Esophagus squamous epithelium (tissue), 5 donors: ENCODE measurements at regions not wholly inside any gene's neighbourhood (a gene's known extent, or its start where the extent isn't known, plus 50 kb on each side); places are given as distances from the start of the nearest gene placed in this dataset.
"Not testable (repeated sequence)": the region's sequence is repeated elsewhere in the genome, so short reads cannot be mapped to it uniquely, and the experiment has no call there.

Source experiments
- DNase-seq: peaks from one replicate; lab custom pipeline; 2025; lab: John Stamatoyannopoulos, UW
- H3K27ac ChIP-seq, 4 donors: fragments of 200-600 bp; sonication (generic); one replicate each; pipeline ENCODE4 v1.5.1; 2016 to 2019; ENCODE audit warnings: mild to moderate bottlenecking in 1 of 4
- H3K27me3 ChIP-seq, 4 donors: fragments of 200-600 bp; sonication (generic); 1 replicate in 3 of 4; 2 replicates in 1 of 4; pipeline versions ENCODE4 v1.5.1 to v1.6.0; 2017 to 2021; ENCODE audit warnings: antibody characterized with exemption in 1 of 4
- H3K36me3 ChIP-seq, 3 donors: fragments of 200-600 bp; sonication (generic); one replicate each; pipeline ENCODE4 v1.5.1; 2016 to 2019
- H3K4me1 ChIP-seq, 3 donors: fragments of 200-600 bp; sonication (generic); one replicate each; pipeline ENCODE4 v1.5.1; 2017 to 2019
- H3K4me3 ChIP-seq, 4 donors: fragments of 200-600 bp; sonication (generic); 1 replicate in 3 of 4; 2 replicates in 1 of 4; pipeline ENCODE4 v1.5.1; 2016 to 2019; ENCODE audit warnings: mild to moderate bottlenecking in 2 of 4, moderate library complexity in 1 of 4
- H3K9me3 ChIP-seq, 3 donors: fragments of 200-600 bp; sonication (generic); one replicate each; pipeline ENCODE4 v1.5.1; 2016 to 2019
- CTCF ChIP-seq, 6 experiments: fragments of 450-650 bp in 4 of 6; fragments of 200-600 bp in 2 of 6; sonication (generic) in 2 of 6; IDR thresholded peaks; one replicate each; pipeline ENCODE4 v1.5.1; 2016 to 2019; ENCODE audit warnings: antibody characterized with exemption in 6 of 6, mild to moderate bottlenecking in 4 of 6, moderate library complexity in 4 of 6
- POLR2A ChIP-seq, 4 donors: fragments of 450-650 bp; IDR thresholded peaks; one replicate each; pipeline ENCODE4 v1.6.1; 2017; ENCODE audit warnings: antibody characterized with exemption in 4 of 4, mild to moderate bottlenecking in 4 of 4, moderate library complexity in 3 of 4
- WGBS, 2 donors: methylation state at CpG; one replicate each; pipeline ENCODE4 v1.1.5; 2018; 5-methylcytosine and 5-hydroxymethylcytosine counted together
- intact Hi-C: fragments of 100-400 bp; cut with DNase I; formaldehyde crosslinking; loops from one replicate; pipeline ENCODE4 v1.15.0; 2022
- donor health status: DM: yes; HTN: yes; CAD: no.

DNA sequence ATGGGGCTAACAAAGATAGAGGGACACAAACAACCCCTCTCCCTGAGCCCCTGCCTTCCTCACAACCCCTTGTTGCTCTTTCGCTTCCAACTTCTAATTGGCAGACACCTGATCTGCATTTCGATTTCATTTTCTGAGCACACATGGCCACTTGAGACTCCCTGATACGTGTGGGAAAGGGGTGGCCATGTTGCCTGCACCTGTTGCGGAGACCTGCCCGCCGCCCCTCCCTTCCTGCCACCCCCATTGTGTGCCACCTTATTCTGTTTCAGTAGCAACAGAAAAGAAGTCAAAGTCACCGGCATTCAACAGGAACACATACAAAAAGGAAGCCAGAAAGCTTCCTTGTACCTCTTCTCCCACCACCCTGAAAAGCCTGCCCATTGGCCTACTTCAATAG, 254.7 kb upstream of the SOX9 start:
- 86 to 91% methylated on average over 7 of the region's 7 CpGs for WGBS, 2 donors
- Histone ChIP-seq H3K27me3 (no peaks in the 10 kb centered on the region), H3K4me3 (no peak overlapping the region), H3K9me3 (no peaks in the 10 kb centered on the region), H3K27ac (no peak overlapping the region), H3K4me1 (no peaks in the 10 kb centered on the region), H3K36me3 (no peaks in the 10 kb centered on the region)
- intact Hi-C loops = no loop called here
- TF ChIP-seq CTCF (IDR thresholded peaks at IDR 0.05) = no peak
- TF ChIP-seq POLR2A (IDR thresholded peaks at IDR 0.05) = no peak
- DNase-seq = no peak

DNA sequence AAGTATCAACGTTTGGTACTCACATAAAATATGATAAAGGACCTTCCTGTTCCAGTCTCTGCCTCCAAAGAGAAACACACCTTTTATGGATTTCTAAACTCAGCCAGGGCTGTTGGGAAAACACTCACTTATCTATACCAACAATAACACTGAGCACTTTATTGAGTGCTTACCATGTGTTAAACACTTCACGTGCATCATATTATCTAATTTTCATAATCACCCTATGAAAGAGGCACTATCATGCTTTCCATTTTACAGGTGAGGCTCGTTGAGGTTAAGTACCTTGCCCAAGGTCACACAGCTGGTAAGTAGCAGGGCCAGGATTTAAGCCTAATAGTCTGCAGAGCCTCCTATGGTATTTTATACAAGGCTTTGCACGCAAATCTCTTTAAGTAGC, 251.5 kb upstream of the SOX9 start:
- Histone ChIP-seq H3K36me3 (no peaks in the 10 kb centered on the region), H3K4me3 (no peak overlapping the region), H3K27ac (no peak overlapping the region), H3K9me3 (no peaks in the 10 kb centered on the region), H3K4me1 (no peaks in the 10 kb centered on the region), H3K27me3 (no peaks in the 10 kb centered on the region)
- intact Hi-C loops = no loop called here
- WGBS, 2 donors = 69 to 71% methylated on average over 4 of the region's 4 CpGs
- DNase-seq = no peak
- TF ChIP-seq CTCF (IDR thresholded peaks at IDR 0.05) (no peak), POLR2A (IDR thresholded peaks at IDR 0.05) (no peak)

DNA sequence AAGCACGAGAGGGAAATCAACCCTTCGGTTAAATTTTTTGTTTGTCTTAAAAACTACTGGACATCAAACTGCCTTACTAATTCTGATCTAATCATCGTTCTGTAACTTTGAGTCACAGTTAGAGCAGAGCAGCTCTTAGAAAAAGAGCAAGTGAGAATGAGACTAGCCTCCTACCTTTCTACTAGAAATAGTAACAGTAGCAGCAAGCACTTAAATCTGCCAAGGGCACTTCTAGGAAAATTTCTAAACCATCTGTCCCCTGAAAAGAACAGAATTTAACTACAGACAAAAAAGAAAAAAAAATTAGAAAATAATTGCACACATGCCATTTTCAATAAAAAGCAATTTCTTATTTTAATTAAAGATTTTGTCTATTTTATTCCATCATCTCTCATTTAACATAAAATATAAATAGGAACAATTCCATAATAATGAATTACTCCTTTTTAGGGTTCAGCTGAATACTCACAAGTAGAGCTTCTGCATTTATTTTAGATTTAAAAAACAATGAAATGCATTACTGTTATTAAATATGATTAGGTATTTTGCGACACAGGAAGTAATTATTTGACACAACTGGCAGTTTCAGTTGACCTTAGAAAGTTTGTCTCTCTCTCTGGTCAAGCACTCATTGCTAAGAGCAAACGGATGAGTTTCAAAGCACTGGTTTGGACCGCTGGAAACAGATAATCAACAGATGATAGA, 250.8 kb upstream of the SOX9 start:
- no peak for DNase-seq
- TF ChIP-seq CTCF (IDR thresholded peaks at IDR 0.05) (no peak), POLR2A (IDR thresholded peaks at IDR 0.05) (no peak)
- no peaks in the 10 kb centered on the region for H3K27me3 ChIP-seq
- WGBS, 2 donors = 67 to 74% methylated on average over 6 of the region's 6 CpGs
- intact Hi-C loops = no loop called here
- no peak overlapping the region for H3K27ac ChIP-seq
- no peaks in the 10 kb centered on the region for H3K9me3 ChIP-seq
- H3K4me3 ChIP-seq = no peak overlapping the region
- H3K4me1 ChIP-seq = no peaks in the 10 kb centered on the region
- H3K36me3 ChIP-seq = no peaks in the 10 kb centered on the region

- Histone ChIP-seq H3K4me1 (no peaks in the 10 kb centered on the region), H3K27me3 (no peaks in the 10 kb centered on the region), H3K4me3 (no peak overlapping the region), H3K27ac (no peak overlapping the region), H3K9me3 (no peaks in the 10 kb centered on the region), H3K36me3 (no peaks in the 10 kb centered on the region)
- TF ChIP-seq POLR2A (IDR thresholded peaks at IDR 0.05) (no peak), CTCF (IDR thresholded peaks at IDR 0.05) (no peak)
- intact Hi-C loops = no loop called here
- 6 to 40% methylated on average over 1 of the region's 1 CpG for WGBS, 2 donors
- DNase-seq = no peak
Measured at GRCh38 chr17:71870546-71870862, 250.3 kb upstream of the SOX9 start.

- intact Hi-C loops = no loop called here
- H3K4me1 ChIP-seq = no peaks in the 10 kb centered on the region
- WGBS, 2 donors = 78 to 83% methylated on average over 6 of the region's 6 CpGs
- no peak for DNase-seq
- H3K9me3 ChIP-seq = no peaks in the 10 kb centered on the region
- H3K36me3 ChIP-seq = no peaks in the 10 kb centered on the region
- no peak overlapping the region for H3K27ac ChIP-seq
- TF ChIP-seq POLR2A (IDR thresholded peaks at IDR 0.05) (no peak), CTCF (IDR thresholded peaks at IDR 0.05) (no peak)
- no peaks in the 10 kb centered on the region for H3K27me3 ChIP-seq
- H3K4me3 ChIP-seq = no peak overlapping the region
Measured at GRCh38 chr17:71872843-71873485, 247.9 kb upstream of the SOX9 start.

DNA sequence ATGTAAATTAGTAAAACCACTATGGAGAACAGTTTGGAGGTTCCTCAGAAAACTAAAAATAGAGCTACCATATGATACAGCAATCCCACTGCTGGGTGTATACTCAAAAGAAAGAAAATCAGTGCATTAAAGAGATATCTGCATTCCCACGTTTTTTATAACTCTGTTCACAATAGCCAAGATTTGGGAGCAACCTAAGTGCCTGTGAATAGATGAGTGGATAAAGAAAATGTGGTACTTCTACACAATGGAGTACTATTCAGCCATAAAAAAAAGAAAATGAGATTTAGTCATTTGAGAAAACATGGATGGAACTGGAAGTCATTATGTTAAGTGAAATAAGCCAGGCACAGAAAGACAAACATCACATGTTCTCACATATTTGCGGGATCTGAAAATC, 246.0 kb upstream of the SOX9 start:
- H3K27ac ChIP-seq, H3K4me1 ChIP-seq, intact Hi-C loops, DNase-seq, H3K9me3 ChIP-seq, H3K36me3 ChIP-seq, H3K27me3 ChIP-seq, H3K4me3 ChIP-seq: not testable (repeated sequence)
- 76 to 82% methylated on average over 2 of the region's 2 CpGs for WGBS, 2 donors
